Spinal cord (tissue), 9 donors: ENCODE measurements at regions not wholly inside any gene's neighbourhood (a gene's known extent, or its start where the extent isn't known, plus 50 kb on each side); places are given as distances from the start of the nearest gene placed in this dataset.

Experiments
- DNase-seq, 6 donors: peaks; one replicate each; pipeline versions ENCODE4 v3.0.0 to v3.0.0-alpha.2; 2013 to 2015; ENCODE audit warnings: low spot score in 6 of 6, low read depth in 4 of 6
- H3K27ac ChIP-seq: one replicate; pipeline ENCODE4 v1.5.1; 2013; ENCODE audit warnings: low read depth, low read length, control low read depth
- H3K27me3 ChIP-seq: one replicate; pipeline ENCODE4 v1.6.1; 2013; ENCODE audit warnings: low read length; ENCODE audit not compliant: control insufficient read depth, insufficient read depth
- H3K36me3 ChIP-seq: one replicate; pipeline ENCODE4 v1.6.1; 2013; ENCODE audit warnings: low read length; ENCODE audit not compliant: control insufficient read depth, insufficient read depth
- H3K4me1 ChIP-seq: one replicate; pipeline ENCODE4 v1.6.1; 2013; ENCODE audit warnings: low read length; ENCODE audit not compliant: control insufficient read depth, insufficient read depth
- H3K4me3 ChIP-seq: one replicate; pipeline ENCODE4 v1.5.1; 2013; ENCODE audit warnings: low read depth, low read length, control low read depth
- H3K9me3 ChIP-seq: one replicate; pipeline ENCODE4 v1.6.1; 2013; ENCODE audit warnings: low read length; ENCODE audit not compliant: control insufficient read depth, insufficient read depth
- WGBS: methylation state at CpG from one replicate; pipeline ENCODE4 v1.1.5; 2013; ENCODE audit warnings: missing lambda C conversion rate; ENCODE audit not compliant: insufficient coverage; 5-methylcytosine and 5-hydroxymethylcytosine counted together
- donor health status: healthy.

DNA sequence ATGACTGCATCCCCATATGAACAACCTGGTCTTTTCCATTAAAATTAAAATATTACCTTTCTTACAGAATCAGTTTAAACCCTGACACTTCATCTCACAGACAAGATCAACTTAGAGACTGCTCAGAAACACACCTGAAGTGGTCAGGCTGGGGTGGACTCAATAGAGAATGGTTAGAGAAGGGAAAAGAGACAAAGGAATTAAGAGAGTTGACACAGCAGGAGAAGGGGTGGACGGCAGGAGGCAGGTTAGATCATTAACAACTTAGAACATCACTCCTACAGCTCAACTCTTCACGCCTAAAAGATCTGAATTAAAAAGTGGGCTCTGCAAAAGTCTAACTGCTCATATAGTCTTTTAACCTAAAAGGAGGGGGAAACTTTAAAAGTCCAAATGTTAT, 157.7 kb upstream of the COL1A2 start:
- Histone ChIP-seq H3K9me3 (no peaks in the 10 kb centered on the region), H3K36me3 (no peaks in the 10 kb centered on the region), H3K27ac (no peak overlapping the region), H3K4me1 (no peaks in the 10 kb centered on the region), H3K27me3 (no peaks in the 10 kb centered on the region), H3K4me3 (no peak overlapping the region)
- DNase-seq, result no peak
- no CpG with 5 or more reads among the region's 2 CpGs for WGBS

DNA sequence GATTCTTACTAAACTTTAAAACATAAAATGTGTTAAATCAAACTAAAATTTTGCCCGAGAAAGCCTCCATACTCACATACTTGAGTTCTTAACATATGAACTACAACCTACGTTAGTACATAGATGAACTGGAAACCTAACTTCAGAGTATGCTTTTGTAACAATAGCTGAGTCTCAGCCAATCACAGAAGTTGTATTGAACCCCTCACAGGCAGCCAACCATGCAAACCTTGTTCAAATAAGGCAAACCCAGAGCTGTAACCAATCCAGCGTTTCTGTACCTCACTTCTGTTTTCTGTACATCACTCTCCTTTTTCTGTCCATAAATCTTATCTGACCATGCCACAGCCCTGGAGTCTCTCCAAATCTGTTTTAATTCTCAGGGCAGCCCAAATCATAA, 157.3 kb upstream of the COL1A2 start:
- H3K27ac ChIP-seq, result no peak overlapping the region
- WGBS, result 67% methylated on average over 3 of the region's 3 CpGs
- no peaks in the 10 kb centered on the region for H3K9me3 ChIP-seq
- H3K27me3 ChIP-seq, result no peaks in the 10 kb centered on the region
- DNase-seq, result no peak
- H3K4me3 ChIP-seq, result no peak overlapping the region
- no peaks in the 10 kb centered on the region for H3K36me3 ChIP-seq
- no peaks in the 10 kb centered on the region for H3K4me1 ChIP-seq

DNA sequence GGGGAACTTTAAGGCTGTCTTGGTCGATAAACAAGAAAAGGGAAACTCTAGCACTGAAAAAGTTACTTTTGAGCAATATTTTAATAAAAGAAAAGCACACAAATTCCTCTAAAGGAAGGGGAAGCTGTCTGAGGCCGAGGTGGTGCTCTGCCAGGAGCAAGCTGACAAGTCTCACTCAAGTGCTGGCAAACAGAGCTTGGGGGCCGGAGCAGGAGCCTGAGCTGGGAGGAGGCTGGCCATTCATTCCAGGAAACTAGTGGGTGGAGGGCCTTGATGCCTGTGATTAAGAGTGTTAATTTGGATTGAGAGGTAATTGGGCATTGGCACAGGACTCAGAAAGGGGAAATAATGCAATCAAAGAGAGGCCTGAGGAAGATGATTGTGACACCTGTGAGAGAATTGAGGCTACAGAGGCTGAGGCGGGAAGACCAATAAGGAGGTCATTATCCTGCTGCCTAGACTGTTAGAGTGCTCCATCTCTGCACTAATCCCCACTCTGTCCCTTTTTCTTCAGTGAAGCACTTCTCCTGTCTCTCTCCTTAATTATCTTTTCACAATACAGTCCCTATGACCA, 154.9 kb upstream of the COL1A2 start:
- no peak overlapping the region for H3K4me3 ChIP-seq
- no peaks in the 10 kb centered on the region for H3K36me3 ChIP-seq
- H3K9me3 ChIP-seq, result no peaks in the 10 kb centered on the region
- peak in 1 of 6 donors; percentile 7 for DNase-seq
- H3K4me1 ChIP-seq, result no peaks in the 10 kb centered on the region
- H3K27ac ChIP-seq, result no peak overlapping the region
- 60% methylated on average over 3 of the region's 4 CpGs for WGBS
- no peaks in the 10 kb centered on the region for H3K27me3 ChIP-seq

DNA sequence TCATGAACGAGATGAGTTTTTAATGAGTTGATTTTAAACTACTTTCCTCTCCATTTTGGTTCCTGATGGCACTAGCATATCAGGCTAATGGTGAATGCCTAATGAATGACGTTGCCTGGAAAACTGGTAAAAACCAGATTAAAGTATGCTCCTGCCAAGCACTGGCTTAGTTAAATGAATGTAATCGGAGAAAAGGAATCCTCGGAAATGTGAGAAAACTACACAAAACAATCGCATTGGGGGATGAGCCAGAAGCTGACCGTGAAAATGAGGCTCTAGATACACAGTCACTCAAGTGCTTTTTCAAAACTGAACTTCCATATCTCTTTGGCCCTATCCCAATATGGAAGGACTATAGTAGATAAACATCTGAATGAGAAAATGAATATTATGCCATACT, 153.8 kb upstream of the COL1A2 start:
- Histone ChIP-seq H3K36me3 (no peaks in the 10 kb centered on the region), H3K4me3 (no peak overlapping the region), H3K9me3 (no peaks in the 10 kb centered on the region), H3K27ac (no peak overlapping the region), H3K4me1 (no peaks in the 10 kb centered on the region), H3K27me3 (no peaks in the 10 kb centered on the region)
- peak in 1 of 6 donors; percentile 5 for DNase-seq
- WGBS, result 88% methylated on average over 3 of the region's 6 CpGs

DNA sequence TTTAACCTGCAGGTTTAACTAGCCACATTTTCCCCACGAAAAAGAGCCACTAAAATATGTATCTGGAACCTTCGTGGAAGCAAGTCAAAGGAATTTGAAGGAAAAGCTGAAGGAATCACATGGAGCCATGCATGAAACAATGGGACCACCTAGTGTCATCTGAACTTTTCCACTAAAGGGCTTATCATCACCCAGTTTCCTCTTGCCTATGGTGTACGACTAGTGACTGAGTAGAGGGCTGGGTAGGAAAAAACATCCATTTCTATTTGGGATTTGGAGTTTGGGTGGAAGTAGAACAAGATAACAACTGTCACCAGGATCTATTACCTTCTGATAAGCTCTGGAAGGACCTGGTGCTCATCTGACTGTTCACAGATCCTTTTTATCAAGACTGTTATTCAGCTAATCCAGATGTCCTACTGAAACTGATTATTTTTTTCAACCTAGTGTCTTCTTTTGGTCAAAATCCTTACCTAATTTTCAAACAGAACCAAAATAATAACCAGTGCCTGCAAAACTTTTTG, 153.2 kb upstream of the COL1A2 start:
- Histone ChIP-seq H3K27ac (no peak overlapping the region), H3K27me3 (no peaks in the 10 kb centered on the region), H3K9me3 (no peaks in the 10 kb centered on the region), H3K36me3 (no peaks in the 10 kb centered on the region), H3K4me1 (no peaks in the 10 kb centered on the region), H3K4me3 (no peak overlapping the region)
- no peak for DNase-seq
- 88% methylated on average over 2 of the region's 3 CpGs for WGBS

DNA sequence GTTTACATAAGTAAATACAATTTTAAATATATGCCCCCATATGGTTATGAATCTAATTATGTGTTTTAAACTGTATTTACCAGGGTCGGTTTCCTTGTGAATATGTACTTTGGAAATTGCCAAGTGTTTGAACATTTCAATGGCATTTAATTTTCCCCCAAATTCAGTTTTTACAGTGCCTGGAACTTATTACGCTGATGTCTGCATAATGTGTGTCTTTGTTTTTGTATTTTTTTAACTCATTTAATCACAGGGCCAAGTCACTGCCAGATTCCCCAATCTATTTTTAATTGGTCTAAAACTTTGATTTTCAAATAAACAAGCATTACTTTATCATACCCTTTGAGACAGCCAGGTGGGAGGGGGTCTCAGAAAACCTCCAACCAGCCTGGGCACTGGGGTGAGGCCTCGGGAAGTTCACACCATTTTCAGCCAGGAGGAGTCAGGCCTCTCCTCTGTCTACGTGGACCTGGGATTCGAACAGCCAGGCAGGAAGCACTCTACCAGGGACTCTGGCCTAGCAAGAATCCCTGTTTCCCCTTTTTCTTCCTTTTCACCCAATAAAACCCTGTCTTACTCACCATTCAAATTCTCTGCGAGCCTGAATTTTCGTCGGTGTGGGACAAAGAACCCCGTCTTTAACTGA, 151.5 kb upstream of the COL1A2 start:
- no peak for DNase-seq
- H3K9me3 ChIP-seq, result no peaks in the 10 kb centered on the region
- no peaks in the 10 kb centered on the region for H3K27me3 ChIP-seq
- no peaks in the 10 kb centered on the region for H3K36me3 ChIP-seq
- no peaks in the 10 kb centered on the region for H3K4me1 ChIP-seq
- no peak overlapping the region for H3K27ac ChIP-seq
- H3K4me3 ChIP-seq, result no peak overlapping the region
- 88% methylated on average over 7 of the region's 9 CpGs for WGBS

DNA sequence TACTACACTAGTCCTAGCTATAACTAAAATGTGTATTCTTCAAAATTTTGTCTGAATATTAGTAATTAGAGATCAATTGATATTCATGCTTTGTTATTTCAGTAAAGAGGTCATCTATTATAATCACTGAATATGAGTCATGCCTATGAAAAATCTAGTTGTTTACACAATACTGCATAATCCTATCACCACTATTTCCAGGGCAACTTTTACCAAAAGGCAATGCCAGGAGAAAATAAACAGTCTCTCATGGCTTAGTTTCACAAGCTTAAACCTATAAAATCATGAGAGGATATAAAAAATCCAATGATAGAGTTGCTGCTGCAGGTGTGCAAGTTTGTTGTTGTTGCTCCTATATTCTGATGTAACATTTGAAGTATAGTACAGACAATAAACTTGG, 149.9 kb upstream of the COL1A2 start:
- H3K27ac ChIP-seq, result no peak overlapping the region
- H3K4me3 ChIP-seq, result no peak overlapping the region

DNA sequence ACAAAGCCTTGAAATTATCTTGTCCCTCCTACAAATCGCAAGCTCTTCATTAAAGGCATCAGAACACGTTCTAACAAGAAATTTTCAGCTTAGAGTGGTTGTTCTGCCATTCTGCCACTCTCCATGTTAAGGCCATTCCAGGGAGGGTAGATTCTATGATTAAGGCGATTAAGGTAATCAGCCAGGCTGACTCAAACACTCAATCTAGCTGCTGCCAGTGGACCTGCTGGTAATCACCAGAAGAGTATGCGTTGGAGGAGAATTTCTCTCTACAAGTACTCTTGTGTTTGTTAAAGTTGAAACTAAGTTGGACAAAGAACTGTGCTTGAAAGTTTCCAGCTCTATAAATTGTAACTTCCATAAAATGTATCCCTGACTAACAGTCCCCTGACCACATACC, 149.2 kb upstream of the COL1A2 start:
- no CpG with 5 or more reads among the region's 4 CpGs for WGBS

More for the DNA sequence above, 149.9 kb upstream of the COL1A2 start:
- no peaks in the 10 kb centered on the region for H3K4me1 ChIP-seq
- no peaks in the 10 kb centered on the region for H3K9me3 ChIP-seq
- no peaks in the 10 kb centered on the region for H3K27me3 ChIP-seq
- no peaks in the 10 kb centered on the region for H3K36me3 ChIP-seq
- no peak for DNase-seq

DNA sequence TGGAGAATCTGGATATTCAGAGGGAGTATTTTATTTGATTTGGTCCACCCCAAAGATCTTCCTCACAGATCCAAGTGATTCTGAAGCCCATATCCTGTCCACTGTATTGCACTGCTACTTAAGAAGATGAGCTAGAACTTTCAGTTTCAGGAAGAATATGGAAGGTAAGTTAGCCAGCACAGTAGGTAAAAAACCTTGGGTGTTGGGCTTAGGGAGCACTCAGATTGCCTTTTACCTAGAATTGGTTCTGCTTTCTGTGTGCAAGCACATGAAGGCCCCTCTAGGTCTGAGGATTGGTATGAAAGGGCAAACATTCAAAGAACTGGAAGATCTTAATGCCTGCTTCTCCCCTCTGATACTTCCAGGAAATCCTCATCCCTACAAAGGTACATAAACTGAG, 146.7 kb upstream of the COL1A2 start:
- no peaks in the 10 kb centered on the region for H3K36me3 ChIP-seq
- H3K27me3 ChIP-seq, result no peaks in the 10 kb centered on the region
- no peak overlapping the region for H3K27ac ChIP-seq
- H3K9me3 ChIP-seq, result no peaks in the 10 kb centered on the region
- H3K4me1 ChIP-seq, result no peaks in the 10 kb centered on the region
- no peak overlapping the region for H3K4me3 ChIP-seq
- no peak for DNase-seq

More for the DNA sequence above, 149.2 kb upstream of the COL1A2 start:
- DNase-seq, result no peak
- Histone ChIP-seq H3K36me3 (no peaks in the 10 kb centered on the region), H3K4me3 (no peak overlapping the region), H3K27ac (no peak overlapping the region), H3K9me3 (no peaks in the 10 kb centered on the region), H3K27me3 (no peaks in the 10 kb centered on the region), H3K4me1 (no peaks in the 10 kb centered on the region)

DNA sequence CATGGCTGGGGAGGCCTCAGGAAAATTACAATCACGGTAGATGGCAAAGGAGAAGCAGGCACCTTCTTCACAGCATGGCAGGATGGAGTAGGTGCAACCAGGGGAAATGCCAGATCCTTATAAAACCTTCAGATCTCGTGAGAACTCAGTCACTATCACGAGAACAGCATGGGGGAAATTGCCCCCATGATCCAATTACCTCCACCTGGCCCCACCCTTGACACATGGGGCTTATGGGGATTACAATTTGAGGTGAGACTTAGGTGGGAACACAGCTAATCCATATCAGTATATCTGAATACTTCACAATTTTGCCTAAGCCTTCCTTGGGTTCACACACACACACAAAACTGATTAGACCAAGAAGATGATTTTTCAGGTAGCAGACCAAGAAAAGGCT, 145.1 kb upstream of the COL1A2 start:
- H3K27ac ChIP-seq, result no peak overlapping the region
- no peak for DNase-seq
- H3K36me3 ChIP-seq, result no peaks in the 10 kb centered on the region
- 63% methylated on average over 2 of the region's 3 CpGs for WGBS
- no peak overlapping the region for H3K4me3 ChIP-seq
- no peaks in the 10 kb centered on the region for H3K9me3 ChIP-seq
- no peaks in the 10 kb centered on the region for H3K4me1 ChIP-seq
- H3K27me3 ChIP-seq, result no peaks in the 10 kb centered on the region
